ENCODE measurements at regions not wholly inside any gene's neighbourhood (a gene's known extent, or its start where the extent isn't known, plus 50 kb on each side); places are given as distances from the start of the nearest gene placed in this dataset.

- TF ChIP-seq CTCF (IDR thresholded peaks at IDR 0.05), result no peak
- TF ChIP-seq POLR2A (IDR thresholded peaks at IDR 0.05), result no peak
Measured at GRCh38 chr16:54677308-54677950, 253.2 kb upstream of the IRX5 start.
